ENCODE measurements at regions not wholly inside any gene's neighbourhood (a gene's known extent, or its start where the extent isn't known, plus 50 kb on each side); places are given as distances from the start of the nearest gene placed in this dataset.

GRCh38 chr4:134024251-134024650 is 177.3 kb downstream of the PABPC4L start:
- no peak for TF ChIP-seq CTCF (IDR thresholded peaks at IDR 0.05; ENCODE audit: extremely low read depth, missing control alignments)

GRCh38 chr4:134019657-134020056 is 181.9 kb downstream of the PABPC4L start:
- TF ChIP-seq CTCF (IDR thresholded peaks at IDR 0.05; ENCODE audit: extremely low read depth, missing control alignments): no peak

More at GRCh38 chr4:134024251-134024650, 177.3 kb downstream of the PABPC4L start:
- no peak for DNase-seq (ENCODE audit: low spot score)

GRCh38 chr4:134018846-134019245 is 182.7 kb downstream of the PABPC4L start:
- TF ChIP-seq CTCF (IDR thresholded peaks at IDR 0.05; ENCODE audit: extremely low read depth, missing control alignments): no peak
- DNase-seq (ENCODE audit: low spot score): no peak

More at GRCh38 chr4:134019657-134020056, 181.9 kb downstream of the PABPC4L start:
- DNase-seq (ENCODE audit: low spot score): no peak

- no peak for TF ChIP-seq CTCF (IDR thresholded peaks at IDR 0.05; ENCODE audit: extremely low read depth, missing control alignments)
- DNase-seq (ENCODE audit: low spot score): no peak
These were observed 200.5 kb downstream of the PABPC4L start for GRCh38 chr4:134001057-134001456.

- TF ChIP-seq CTCF (IDR thresholded peaks at IDR 0.05; ENCODE audit: extremely low read depth, missing control alignments): no peak
- DNase-seq (ENCODE audit: low spot score): no peak
These were observed 204.2 kb downstream of the PABPC4L start for GRCh38 chr4:133997436-133997835.

- TF ChIP-seq CTCF (IDR thresholded peaks at IDR 0.05; ENCODE audit: extremely low read depth, missing control alignments): no peak
These were observed 205.0 kb downstream of the PABPC4L start for GRCh38 chr4:133996431-133997121.

GRCh38 chr4:133995243-133995960 is 206.2 kb downstream of the PABPC4L start:
- DNase-seq (ENCODE audit: low spot score): no peak
- TF ChIP-seq CTCF (IDR thresholded peaks at IDR 0.05; ENCODE audit: extremely low read depth, missing control alignments): no peak

More at GRCh38 chr4:133996431-133997121, 205.0 kb downstream of the PABPC4L start:
- no peak for DNase-seq (ENCODE audit: low spot score)

Data from GM20000 (cell line).